Hepatocyte (in vitro differentiated cells): ENCODE measurements at regions not wholly inside any gene's neighbourhood (a gene's known extent, or its start where the extent isn't known, plus 50 kb on each side); places are given as distances from the start of the nearest gene placed in this dataset.

Experiments
- CTCF ChIP-seq: fragments of 200-600 bp; sonication (generic); IDR thresholded peaks from 2 replicates; pipeline ENCODE4 v1.5.1; 2016; ENCODE audit warnings: antibody characterized with exemption, mild to moderate bottlenecking; ENCODE audit not compliant: poor library complexity
- EZH2phosphoT487 ChIP-seq: fragments of 200-600 bp; sonication (generic); IDR thresholded peaks from one replicate; pipeline ENCODE4 v1.6.1; 2018; ENCODE audit warnings: antibody characterized with exemption, mild to moderate bottlenecking, low read depth, moderate library complexity; ENCODE audit not compliant: unreplicated experiment, severe bottlenecking

- TF ChIP-seq CTCF (no peak), EZH2phosphoT487 (no peak)
Observed at GRCh38 chr2:175259164-175259563, 77.7 kb upstream of the ATP5MC3 start.
